CD4-positive, alpha-beta T cell (primary cell): ENCODE measurements at regions not wholly inside any gene's neighbourhood (a gene's known extent, or its start where the extent isn't known, plus 50 kb on each side); places are given as distances from the start of the nearest gene placed in this dataset.
"Not testable (repeated sequence)": the region's sequence is repeated elsewhere in the genome, so short reads cannot be mapped to it uniquely, and the experiment has no call there.

ENCODE experiments used
- ATAC-seq: fragments of 200-7000 bp; cut with Tn5 transposase; one replicate; pipeline ENCODE4 v1.10.0; 2022; ENCODE audit warnings: mild to moderate bottlenecking; ENCODE audit not compliant: poor library complexity
- CTCF ChIA-PET: fragments of 350-600 bp; sonication (Branson Sonifier 250); formaldehyde crosslinking; loops from one replicate; lab custom pipeline; 2021; ENCODE audit warnings: antibody characterized with exemption, inconsistent platforms; lab: Charles Lee
- POLR2A ChIA-PET: fragments of 350-600 bp; sonication (Branson Sonifier 250); formaldehyde crosslinking; loops from one replicate; lab custom pipeline; 2021; ENCODE audit warnings: antibody characterized with exemption, inconsistent platforms; lab: Charles Lee
- DNase-seq, 14 experiments: peaks; one replicate each; pipeline ENCODE4 v3.0.0-alpha.2; 2013 to 2020; ENCODE audit warnings: mixed read lengths in 2 of 14
- H3K27ac ChIP-seq, 2 donors: one replicate each; pipeline versions ENCODE4 v1.5.1 to v1.7.0; 2013; ENCODE audit warnings: low read length in 2 of 2, low read depth in 1 of 2, mild to moderate bottlenecking in 1 of 2
- H3K27me3 ChIP-seq, 2 experiments: 1 replicate in 1 of 2; 2 replicates in 1 of 2; pipeline versions ENCODE4 v1.6.1 to v1.7.0; 2013; ENCODE audit warnings: low read length in 2 of 2, control low read depth in 1 of 2, mild to moderate bottlenecking in 1 of 2, moderate library complexity in 1 of 2; ENCODE audit not compliant: insufficient read depth in 2 of 2, control insufficient read depth in 1 of 2
- H3K36me3 ChIP-seq: one replicate; pipeline ENCODE4 v1.6.1; 2013; ENCODE audit warnings: low read length, control low read depth; ENCODE audit not compliant: insufficient read depth
- H3K4me1 ChIP-seq: one replicate; pipeline ENCODE4 v1.6.1; 2013; ENCODE audit warnings: low read length, control low read depth; ENCODE audit not compliant: insufficient read depth
- H3K4me3 ChIP-seq: one replicate; pipeline ENCODE4 v1.5.1; 2013; ENCODE audit warnings: mild to moderate bottlenecking, low read length, moderate library complexity
- H3K9me3 ChIP-seq, 2 experiments: 1 replicate in 1 of 2; 2 replicates in 1 of 2; pipeline versions ENCODE4 v1.6.1 to v1.7.0; 2013; ENCODE audit warnings: low read length in 2 of 2, mild to moderate bottlenecking in 2 of 2, control low read depth in 1 of 2, moderate library complexity in 1 of 2; ENCODE audit not compliant: control insufficient read depth in 1 of 2, insufficient read depth in 1 of 2
- H3K27ac Mint-ChIP-seq: one replicate; pipeline ENCODE4 v1.8.0; 2020; ENCODE audit warnings: mixed read lengths
- H3K27me3 Mint-ChIP-seq: one replicate; pipeline ENCODE4 v1.8.0; 2021; ENCODE audit warnings: mixed read lengths
- H3K36me3 Mint-ChIP-seq: one replicate; pipeline ENCODE4 v1.8.0; 2021; ENCODE audit warnings: low read depth, mixed read lengths
- H3K4me1 Mint-ChIP-seq: one replicate; pipeline ENCODE4 v1.8.0; 2021; ENCODE audit warnings: low read depth, mixed read lengths
- H3K4me3 Mint-ChIP-seq: one replicate; pipeline ENCODE4 v1.8.0; 2020; ENCODE audit warnings: mild to moderate bottlenecking, mixed read lengths
- H3K9me3 Mint-ChIP-seq: one replicate; pipeline ENCODE4 v1.8.0; 2020; ENCODE audit warnings: mixed read lengths
- CTCF ChIP-seq: fragments of 200-600 bp; IDR thresholded peaks from one replicate; pipeline ENCODE4 v1.8.0; 2022; ENCODE audit warnings: antibody characterized with exemption, mild to moderate bottlenecking
- intact Hi-C, 2 experiments: fragments of 100-400 bp; cut with DNase I in 1 of 2; cut with micrococcal nuclease in 1 of 2; formaldehyde crosslinking; loops; one replicate each; pipeline versions ENCODE4 v1.15.1 to v1.9.0; 2023 to 2025; cut with DNase I, micrococcal nuclease

DNA sequence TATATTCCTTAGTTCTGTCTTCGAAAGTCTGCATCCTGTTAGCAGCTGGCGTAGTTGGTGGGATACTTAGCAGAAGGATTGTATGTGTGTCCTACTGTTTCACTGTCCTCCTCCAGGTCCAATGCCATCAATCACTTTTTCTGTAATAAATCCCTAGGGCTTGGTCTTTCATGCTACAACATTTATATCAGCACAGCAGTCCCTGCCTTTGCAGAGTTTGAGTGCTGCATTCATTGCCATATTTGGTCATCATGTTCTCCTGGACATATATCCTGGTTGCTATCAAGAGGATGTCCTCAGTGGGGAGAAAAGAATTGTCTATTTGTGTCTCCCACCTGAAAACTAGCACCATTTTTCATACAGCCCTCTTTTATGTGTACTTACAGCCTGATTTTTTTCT lies 67.0 kb downstream of the OR5AK2 start:
- Histone ChIP-seq H3K36me3 (no peaks in the 10 kb centered on the region), H3K27ac (no peak overlapping the region), H3K4me1 (no peaks in the 10 kb centered on the region), H3K4me3 (no peak overlapping the region), H3K27me3 (no peaks in the 10 kb centered on the region), H3K9me3 (peaks cover 0 to 7% of the 10 kb centered on the region in 2 experiments)
- H3K9me3 Mint-ChIP-seq = peaks cover 5% of the 10 kb centered on the region
- no peak for TF ChIP-seq CTCF
- no peaks in the 10 kb centered on the region for H3K27me3 Mint-ChIP-seq
- ChIA-PET CTCF (no interaction called here), POLR2A (no interaction called here)
- no peak for ATAC-seq
- no peak for DNase-seq
- no peak overlapping the region for H3K27ac Mint-ChIP-seq
- H3K4me1 Mint-ChIP-seq = no peaks in the 10 kb centered on the region
- no peak overlapping the region for H3K4me3 Mint-ChIP-seq
- intact Hi-C loops = no loop called here
- H3K36me3 Mint-ChIP-seq = no peaks in the 10 kb centered on the region

DNA sequence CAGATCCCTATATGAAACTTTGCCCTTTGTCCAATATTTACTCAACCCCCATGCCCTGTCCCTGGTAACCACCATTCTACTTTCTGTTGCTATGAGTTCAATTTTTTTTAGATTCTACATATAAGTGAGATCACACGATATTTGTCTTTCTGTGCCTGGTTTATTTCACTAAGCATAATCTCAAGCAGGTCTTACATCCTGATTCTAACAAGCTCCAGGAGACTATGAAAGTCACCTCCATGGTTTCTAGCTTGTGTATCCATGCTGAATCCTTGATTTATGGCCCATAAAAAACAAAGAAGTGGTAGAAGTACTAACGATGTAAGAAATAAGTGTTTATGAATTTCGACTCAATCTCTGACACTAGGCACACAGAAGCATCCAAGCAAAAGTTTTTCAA lies 68.0 kb downstream of the OR5AK2 start:
- Mint-ChIP-seq H3K4me3 (no peak overlapping the region), H3K36me3 (no peaks in the 10 kb centered on the region), H3K9me3 (peaks cover 6% of the 10 kb centered on the region), H3K27ac (no peak overlapping the region), H3K27me3 (no peaks in the 10 kb centered on the region), H3K4me1 (no peaks in the 10 kb centered on the region)
- H3K4me1 ChIP-seq = no peaks in the 10 kb centered on the region
- peaks cover 0 to 4% of the 10 kb centered on the region in 2 experiments for H3K9me3 ChIP-seq
- H3K27ac ChIP-seq = no peak overlapping the region
- H3K36me3 ChIP-seq = no peaks in the 10 kb centered on the region
- TF ChIP-seq CTCF = no peak
- DNase-seq = no peak
- CTCF ChIA-PET = no interaction called here
- POLR2A ChIA-PET = no interaction called here
- no peak overlapping the region for H3K4me3 ChIP-seq
- no peak for ATAC-seq
- intact Hi-C loops = no loop called here
- no peaks in the 10 kb centered on the region for H3K27me3 ChIP-seq

DNA sequence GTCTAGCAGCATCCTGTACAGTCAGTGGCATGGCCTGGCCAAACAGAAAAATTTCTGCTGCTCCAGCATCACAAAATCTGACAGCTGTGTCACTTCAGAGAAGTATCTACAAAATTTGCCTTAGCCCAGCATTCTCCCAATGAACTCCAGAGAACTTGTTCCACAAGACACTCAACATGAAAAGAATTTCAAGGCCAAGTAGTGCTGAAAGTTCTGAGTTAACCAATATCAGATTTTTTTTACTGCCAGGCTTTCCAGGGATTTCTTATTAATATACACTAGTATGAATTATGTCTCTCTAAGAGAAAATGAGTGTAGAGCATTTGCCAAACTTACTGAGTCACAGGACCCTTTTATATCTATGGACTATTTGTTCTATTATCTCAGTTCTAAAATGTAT lies 68.8 kb downstream of the OR5AK2 start:
- ATAC-seq (no peak), DNase-seq (no peak)
- CTCF ChIA-PET = no interaction called here
- Mint-ChIP-seq H3K4me3 (no peak overlapping the region), H3K36me3 (no peaks in the 10 kb centered on the region), H3K27me3 (no peaks in the 10 kb centered on the region), H3K4me1 (no peaks in the 10 kb centered on the region), H3K9me3 (peaks cover 9% of the 10 kb centered on the region), H3K27ac (no peak overlapping the region)
- no peak for TF ChIP-seq CTCF
- H3K36me3 ChIP-seq = no peaks in the 10 kb centered on the region
- H3K4me3 ChIP-seq = no peak overlapping the region
- H3K9me3 ChIP-seq = peaks cover 0 to under 1% of the 10 kb centered on the region in 2 experiments
- H3K27ac ChIP-seq = no peak overlapping the region
- H3K4me1 ChIP-seq = no peaks in the 10 kb centered on the region
- no peaks in the 10 kb centered on the region for H3K27me3 ChIP-seq
- intact Hi-C loops = no loop called here
- POLR2A ChIA-PET = no interaction called here

DNA sequence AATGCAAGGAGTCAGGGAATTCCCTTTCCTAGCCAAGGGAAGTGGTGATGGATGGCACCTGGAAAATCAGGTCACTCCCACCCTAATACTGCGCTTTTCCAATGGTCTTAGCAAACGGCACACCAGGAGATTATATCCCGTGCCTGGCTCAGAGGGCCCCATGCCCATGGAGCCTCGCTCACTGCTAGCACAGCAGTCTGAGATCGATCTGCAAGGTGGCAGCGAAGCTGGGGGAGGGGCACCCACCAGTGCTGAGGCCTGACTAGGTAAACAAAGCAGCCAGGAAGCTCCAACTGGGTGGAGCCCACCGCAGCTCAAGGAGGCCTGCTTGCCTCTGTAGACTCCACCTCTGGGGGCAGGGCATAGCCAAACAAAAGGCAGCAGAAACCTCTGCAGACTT lies 74.2 kb downstream of the OR5AK2 start:
- intact Hi-C loops, H3K36me3 Mint-ChIP-seq, H3K4me3 ChIP-seq, H3K27me3 ChIP-seq, H3K27ac ChIP-seq, H3K9me3 ChIP-seq, H3K27ac Mint-ChIP-seq, H3K4me3 Mint-ChIP-seq, H3K4me1 Mint-ChIP-seq, DNase-seq, H3K27me3 Mint-ChIP-seq, H3K4me1 ChIP-seq, H3K36me3 ChIP-seq, POLR2A ChIA-PET, ATAC-seq, CTCF ChIA-PET, H3K9me3 Mint-ChIP-seq: not testable (repeated sequence)
